Kidney (tissue), 13 donors: ENCODE measurements at regions not wholly inside any gene's neighbourhood (a gene's known extent, or its start where the extent isn't known, plus 50 kb on each side); places are given as distances from the start of the nearest gene placed in this dataset.

ENCODE experiments used
- DNase-seq, 5 donors: peaks; one replicate each; pipeline ENCODE4 v3.0.0-alpha.2; 2013 to 2020
- FAIRE-seq: peaks from 2 replicates; lab custom pipeline; 2012; peaks lifted over from hg19 to GRCh38; lab: Jason Lieb, UNC
- H3K27ac ChIP-seq, 2 donors: one replicate each; pipeline ENCODE4 v1.7.0; 2013; ENCODE audit warnings: low read depth in 2 of 2, low read length in 2 of 2, inconsistent platforms in 1 of 2
- H3K27me3 ChIP-seq: one replicate; pipeline ENCODE4 v1.7.1; 2013; ENCODE audit warnings: low read length, inconsistent platforms; ENCODE audit not compliant: control insufficient read depth, insufficient read depth
- H3K36me3 ChIP-seq, 3 donors: one replicate each; pipeline versions ENCODE4 v1.7.0 to v1.7.1; 2013; ENCODE audit warnings: low read length in 3 of 3, control low read depth in 1 of 3, inconsistent platforms in 1 of 3; ENCODE audit not compliant: insufficient read depth in 3 of 3, control insufficient read depth in 2 of 3
- H3K4me1 ChIP-seq, 3 donors: one replicate each; pipeline versions ENCODE4 v1.7.0 to v1.7.1; 2013; ENCODE audit warnings: low read length in 3 of 3, inconsistent platforms in 1 of 3, low read depth in 1 of 3; ENCODE audit not compliant: control insufficient read depth in 2 of 3, insufficient read depth in 2 of 3
- H3K4me3 ChIP-seq, 3 donors: one replicate each; pipeline versions ENCODE4 v1.7.0 to v1.8.1; 2013; ENCODE audit warnings: low read length in 3 of 3, control low read depth in 1 of 3, inconsistent platforms in 1 of 3
- H3K9ac ChIP-seq, 3 donors: one replicate each; pipeline versions ENCODE4 v1.7.0 to v1.7.1; 2013; ENCODE audit warnings: low read length in 3 of 3, control low read depth in 1 of 3, inconsistent platforms in 1 of 3
- H3K9me3 ChIP-seq, 3 donors: one replicate each; pipeline versions ENCODE4 v1.7.0 to v1.7.1; 2013; ENCODE audit warnings: low read length in 3 of 3, control low read depth in 1 of 3, inconsistent platforms in 1 of 3; ENCODE audit not compliant: control insufficient read depth in 2 of 3, insufficient read depth in 1 of 3
- CTCF ChIP-seq: IDR thresholded peaks from 3 replicates; pipeline ENCODE4 v1.5.1; 2012; ENCODE audit warnings: mild to moderate bottlenecking, moderate library complexity, borderline replicate concordance; ENCODE audit not compliant: insufficient read depth; ENCODE audit errors: extremely low read depth
- intact Hi-C: fragments of 100-400 bp; cut with DNase I; formaldehyde crosslinking; loops from one replicate; pipeline ENCODE4 v1.11.1; 2022
- donor health status: control.
- donor health status: control.
- donor health status: control.
- donor health status: control.
- donor health status: control.
- donor health status: DM: yes; HTN: yes; CAD: no.
- donor health status: Normal renal cell carcinoma (clear cell type).

- no peak for TF ChIP-seq CTCF
- no peak overlapping the region for H3K9ac ChIP-seq
- no peak for FAIRE-seq
Measured at GRCh38 chr13:79990048-79990447, 350.9 kb downstream of the SPRY2 start.

GRCh38 chr13:79989217-79989661, 351.7 kb downstream of the SPRY2 start:
- no peak for FAIRE-seq
- Histone ChIP-seq H3K27ac (no peak overlapping the region), H3K9me3 (no peaks in the 10 kb centered on the region), H3K4me3 (no peak overlapping the region), H3K4me1 (no peaks in the 10 kb centered on the region), H3K27me3 (no peaks in the 10 kb centered on the region), H3K36me3 (no peaks in the 10 kb centered on the region), H3K9ac (no peak overlapping the region)
- DNase-seq = peak in 1 of 5 donors; percentile 29
- intact Hi-C loops = no loop called here
- TF ChIP-seq CTCF = no peak

More at GRCh38 chr13:79990048-79990447, 350.9 kb downstream of the SPRY2 start:
- Histone ChIP-seq H3K9me3 (no peaks in the 10 kb centered on the region), H3K27ac (no peak overlapping the region), H3K4me3 (no peak overlapping the region), H3K4me1 (no peaks in the 10 kb centered on the region), H3K36me3 (no peaks in the 10 kb centered on the region), H3K27me3 (no peaks in the 10 kb centered on the region)
- intact Hi-C loops = no loop called here
- DNase-seq = no peak

- no peak for DNase-seq
- no peak for TF ChIP-seq CTCF
- Histone ChIP-seq H3K4me1 (no peaks in the 10 kb centered on the region), H3K27me3 (no peaks in the 10 kb centered on the region), H3K9ac (no peak overlapping the region), H3K9me3 (no peaks in the 10 kb centered on the region), H3K27ac (no peak overlapping the region), H3K4me3 (no peak overlapping the region), H3K36me3 (no peaks in the 10 kb centered on the region)
- intact Hi-C loops = no loop called here
- no peak for FAIRE-seq
Measured at GRCh38 chr13:79988573-79988972, 352.4 kb downstream of the SPRY2 start.

- no peak for FAIRE-seq
Measured at GRCh38 chr13:79987761-79988160, 353.2 kb downstream of the SPRY2 start.

More at GRCh38 chr13:79987761-79988160, 353.2 kb downstream of the SPRY2 start:
- H3K27ac ChIP-seq = no peak overlapping the region
- no peak overlapping the region for H3K4me3 ChIP-seq
- no peak for TF ChIP-seq CTCF
- no peaks in the 10 kb centered on the region for H3K4me1 ChIP-seq
- H3K36me3 ChIP-seq = no peaks in the 10 kb centered on the region
- no peak overlapping the region for H3K9ac ChIP-seq
- no peaks in the 10 kb centered on the region for H3K27me3 ChIP-seq
- no peak for DNase-seq
- intact Hi-C loops = no loop called here
- no peaks in the 10 kb centered on the region for H3K9me3 ChIP-seq
